ENCODE measurements at regions not wholly inside any gene's neighbourhood (a gene's known extent, or its start where the extent isn't known, plus 50 kb on each side); places are given as distances from the start of the nearest gene placed in this dataset.

- H3K9me3 ChIP-seq: no peaks in the 10 kb centered on the region
- no peaks in the 10 kb centered on the region for H3K9me3 Mint-ChIP-seq (ENCODE audit: unreplicated experiment)
- no peak overlapping the region for H3K4me3 Mint-ChIP-seq (ENCODE audit: unreplicated experiment)
- ChIA-PET POLR2A (no interaction called here), CTCF (no interaction called here)
- intact Hi-C loops (cut with micrococcal nuclease; ENCODE audit: unreplicated experiment): no loop called here
- H3K27me3 Mint-ChIP-seq (ENCODE audit: insufficient read depth, unreplicated experiment): no peaks in the 10 kb centered on the region
- H3K27me3 ChIP-seq (replicated peaks; ENCODE audit: control insufficient read depth, insufficient read depth, low read length): no peaks in the 10 kb centered on the region
- TF ChIP-seq CTCF (IDR thresholded peaks at IDR 0.05; ENCODE audit: insufficient read depth in 1 of 2, low read depth in 1 of 2, low read length in 1 of 2, severe bottlenecking in 1 of 2, unreplicated experiment in 1 of 2): no peak
- H3K27ac Mint-ChIP-seq (ENCODE audit: unreplicated experiment): no peak overlapping the region
- no peaks in the 10 kb centered on the region for H3K4me1 Mint-ChIP-seq (ENCODE audit: low read depth, unreplicated experiment)
- no peaks in the 10 kb centered on the region for H3K36me3 Mint-ChIP-seq (ENCODE audit: insufficient read depth, unreplicated experiment)
- H3K4me1 ChIP-seq: no peaks in the 10 kb centered on the region
- no peak for DNase-seq
- H3K36me3 ChIP-seq (ENCODE audit: control insufficient read depth, insufficient read depth, low read length): no peaks in the 10 kb centered on the region
- H3K4me3 ChIP-seq (ENCODE audit: low read depth, low read length): no peak overlapping the region
- BruUV-seq (replicated peaks): no TSS peak
These were observed 974.2 kb downstream of the JRKL start for GRCh38 chr11:97364047-97364446.

- Mint-ChIP-seq H3K27me3 (ENCODE audit: insufficient read depth, unreplicated experiment) (peaks cover 2% of the 10 kb centered on the region), H3K27ac (ENCODE audit: unreplicated experiment) (no peak overlapping the region), H3K36me3 (ENCODE audit: insufficient read depth, unreplicated experiment) (no peaks in the 10 kb centered on the region), H3K4me3 (ENCODE audit: unreplicated experiment) (no peak overlapping the region), H3K4me1 (ENCODE audit: low read depth, unreplicated experiment) (no peaks in the 10 kb centered on the region), H3K9me3 (ENCODE audit: unreplicated experiment) (no peaks in the 10 kb centered on the region)
- H3K36me3 ChIP-seq (ENCODE audit: control insufficient read depth, insufficient read depth, low read length): no peaks in the 10 kb centered on the region
- no peaks in the 10 kb centered on the region for H3K4me1 ChIP-seq
- BruUV-seq (replicated peaks): no TSS peak
- no peak overlapping the region for H3K4me3 ChIP-seq (ENCODE audit: low read depth, low read length)
- peak in 1 of 2 experiments; percentile 36 for DNase-seq
- ChIA-PET POLR2A (no interaction called here), CTCF (no interaction called here)
- intact Hi-C loops (cut with micrococcal nuclease; ENCODE audit: unreplicated experiment): no loop called here
- TF ChIP-seq CTCF (IDR thresholded peaks at IDR 0.05; ENCODE audit: insufficient read depth in 1 of 2, low read depth in 1 of 2, low read length in 1 of 2, severe bottlenecking in 1 of 2, unreplicated experiment in 1 of 2): no peak
- H3K27me3 ChIP-seq (replicated peaks; ENCODE audit: control insufficient read depth, insufficient read depth, low read length): no peaks in the 10 kb centered on the region
- H3K9me3 ChIP-seq: no peaks in the 10 kb centered on the region
These were observed 977.7 kb downstream of the JRKL start for GRCh38 chr11:97367406-97368083.

GRCh38 chr11:97389270-97389669 is 999.5 kb downstream of the JRKL start:
- Histone ChIP-seq H3K36me3 (ENCODE audit: control insufficient read depth, insufficient read depth, low read length) (no peaks in the 10 kb centered on the region), H3K4me3 (ENCODE audit: low read depth, low read length) (no peak overlapping the region), H3K9me3 (no peaks in the 10 kb centered on the region; the same call in 1 of the 2 replicates), H3K4me1 (no peaks in the 10 kb centered on the region), H3K27me3 (replicated peaks; ENCODE audit: control insufficient read depth, insufficient read depth, low read length) (no peaks in the 10 kb centered on the region)
- H3K27ac Mint-ChIP-seq (ENCODE audit: unreplicated experiment): no peak overlapping the region
- no peak overlapping the region for H3K4me3 Mint-ChIP-seq (ENCODE audit: unreplicated experiment)
- CTCF ChIA-PET: no interaction called here
- no peaks in the 10 kb centered on the region for H3K27me3 Mint-ChIP-seq (ENCODE audit: insufficient read depth, unreplicated experiment)
- BruUV-seq (replicated peaks): no TSS peak
- POLR2A ChIA-PET: no interaction called here
- no peaks in the 10 kb centered on the region for H3K36me3 Mint-ChIP-seq (ENCODE audit: insufficient read depth, unreplicated experiment)
- H3K4me1 Mint-ChIP-seq (ENCODE audit: low read depth, unreplicated experiment): no peaks in the 10 kb centered on the region
- no peak for DNase-seq
- H3K9me3 Mint-ChIP-seq (ENCODE audit: unreplicated experiment): no peaks in the 10 kb centered on the region
- intact Hi-C loops (cut with micrococcal nuclease; ENCODE audit: unreplicated experiment): no loop called here
- no peak for TF ChIP-seq CTCF (IDR thresholded peaks at IDR 0.05; ENCODE audit: insufficient read depth in 1 of 2, low read depth in 1 of 2, low read length in 1 of 2, severe bottlenecking in 1 of 2, unreplicated experiment in 1 of 2)
